H1 (cell line): ENCODE measurements at regions not wholly inside any gene's neighbourhood (a gene's known extent, or its start where the extent isn't known, plus 50 kb on each side); places are given as distances from the start of the nearest gene placed in this dataset.

Experiments used
- CTCF ChIA-PET: fragments of 300-600 bp; sonication (Branson Sonifier 250); formaldehyde crosslinking; loops from one replicate; lab custom pipeline; 2021; ENCODE audit not compliant: partially characterized antibody; lab: Charles Lee
- POLR2A ChIA-PET: fragments of 300-600 bp; sonication (Branson Sonifier 250); formaldehyde crosslinking; loops from one replicate; lab custom pipeline; 2021; ENCODE audit warnings: inconsistent platforms; ENCODE audit not compliant: partially characterized antibody; lab: Charles Lee
- DNase-seq, 2 experiments: peaks; one replicate each; pipeline versions ENCODE4 v3.0.0 to v3.0.0-alpha.2; 2010 to 2022; ENCODE audit warnings: low spot score in 2 of 2, low read depth in 1 of 2, mixed read lengths in 1 of 2
- FAIRE-seq: peaks from 2 replicates; lab custom pipeline; 2011; peaks lifted over from hg19 to GRCh38; lab: Jason Lieb, UNC
- H2AFZ ChIP-seq: 2 replicates; pipeline ENCODE4 v1.8.1; 2012; ENCODE audit warnings: low read length, inconsistent platforms
- H2AK5ac ChIP-seq: 2 replicates; pipeline ENCODE4 v1.6.1; 2013; ENCODE audit warnings: low read depth, low read length
- H2BK120ac ChIP-seq: replicated peaks from 2 replicates; pipeline ENCODE3; 2013; ENCODE audit warnings: low read depth, low read length, inconsistent platforms
- H2BK12ac ChIP-seq: 2 replicates; pipeline ENCODE4 v1.6.1; 2013; ENCODE audit warnings: low read depth, low read length
- H2BK15ac ChIP-seq: 2 replicates; pipeline ENCODE4 v1.6.1; 2013; ENCODE audit warnings: low read length
- H2BK20ac ChIP-seq: 2 replicates; pipeline ENCODE4 v1.6.1; 2013; ENCODE audit warnings: low read length
- H2BK5ac ChIP-seq: 2 replicates; pipeline ENCODE4 v1.6.1; 2013; ENCODE audit warnings: low read depth, low read length
- H3K14ac ChIP-seq: 2 replicates; pipeline ENCODE4 v1.6.1; 2013; ENCODE audit warnings: inconsistent platforms; ENCODE audit not compliant: insufficient read length
- H3K18ac ChIP-seq: 2 replicates; pipeline ENCODE4 v1.6.1; 2013; ENCODE audit warnings: low read length; ENCODE audit errors: extremely low read depth
- H3K23ac ChIP-seq: 2 replicates; pipeline ENCODE4 v1.6.1; 2013; ENCODE audit warnings: inconsistent platforms; ENCODE audit not compliant: insufficient read length
- H3K23me2 ChIP-seq: 2 replicates; pipeline ENCODE4 v1.6.1; 2013; ENCODE audit warnings: low read depth, low read length
- H3K27ac ChIP-seq: 2 replicates; pipeline ENCODE4 v1.6.1; 2011; ENCODE audit warnings: low read depth, low read length, inconsistent platforms
- H3K27me3 ChIP-seq, 4 experiments: replicated peaks in 1 of 4; 1 replicate in 1 of 4; 2 replicates in 3 of 4; pipeline versions ENCODE4 v1.6.1 to v1.8.1; 2011 to 2013; ENCODE audit warnings: low read length in 3 of 4, mild to moderate bottlenecking in 3 of 4, inconsistent platforms in 2 of 4, mixed read lengths in 2 of 4, moderate library complexity in 1 of 4; ENCODE audit not compliant: control insufficient read depth in 3 of 4, insufficient read depth in 3 of 4; ENCODE audit errors: extremely low read depth in 1 of 4
- H3K36me3 ChIP-seq, 4 experiments: 2 replicates each; pipeline versions ENCODE4 v1.6.1 to v1.8.1; 2011 to 2013; ENCODE audit warnings: mild to moderate bottlenecking in 4 of 4, low read length in 3 of 4, moderate library complexity in 2 of 4, control low read depth in 1 of 4, inconsistent platforms in 1 of 4; ENCODE audit not compliant: insufficient read depth in 4 of 4, control insufficient read depth in 2 of 4
- H3K4ac ChIP-seq: replicated peaks from 2 replicates; pipeline ENCODE3; 2013; ENCODE audit warnings: low read length, low read depth, mixed read lengths, inconsistent platforms; ENCODE audit not compliant: insufficient read length
- H3K4me1 ChIP-seq, 4 experiments: replicated peaks in 1 of 4; 1 replicate in 1 of 4; 2 replicates in 3 of 4; pipeline versions ENCODE4 v1.6.1 to v1.8.1; 2011 to 2013; ENCODE audit warnings: low read length in 3 of 4, inconsistent platforms in 2 of 4, mixed read lengths in 1 of 4; ENCODE audit not compliant: insufficient read depth in 4 of 4, control insufficient read depth in 3 of 4
- H3K4me2 ChIP-seq, 2 experiments: 2 replicates each; pipeline versions ENCODE4 v1.6.1 to v1.8.1; 2011 to 2013; ENCODE audit warnings: low read depth in 2 of 2, low read length in 2 of 2, control low read depth in 1 of 2, inconsistent platforms in 1 of 2, mild to moderate bottlenecking in 1 of 2; ENCODE audit not compliant: insufficient read depth in 1 of 2
- H3K4me3 ChIP-seq, 4 experiments: fragments of 200-600, 300-600 bp in 1 of 4; sonication (generic), shearing (Covaris generic), sonication (Bioruptor Twin) in 1 of 4; 2 replicates each; pipeline versions ENCODE4 v1.5.1 to v1.8.1; 2011 to 2016; ENCODE audit warnings: low read length in 4 of 4, low read depth in 3 of 4, control low read depth in 2 of 4, inconsistent platforms in 2 of 4, mild to moderate bottlenecking in 2 of 4, mixed read lengths in 1 of 4, moderate library complexity in 1 of 4; ENCODE audit not compliant: insufficient read depth in 2 of 4; ENCODE audit errors: extremely low read depth in 1 of 4
- H3K56ac ChIP-seq: replicated peaks from 2 replicates; pipeline ENCODE3; 2013; ENCODE audit warnings: low read depth, mild to moderate bottlenecking, mixed read lengths, low read length, inconsistent platforms; ENCODE audit not compliant: insufficient read length
- H3K79me1 ChIP-seq: 2 replicates; pipeline ENCODE4 v1.6.1; 2013; ENCODE audit warnings: low read depth, low read length, control low read depth
- H3K79me2 ChIP-seq, 2 experiments: 2 replicates each; pipeline versions ENCODE4 v1.6.1 to v1.8.1; 2012 to 2013; ENCODE audit warnings: low read length in 2 of 2, mild to moderate bottlenecking in 2 of 2, inconsistent platforms in 1 of 2; ENCODE audit not compliant: insufficient read depth in 2 of 2, control insufficient read depth in 1 of 2
- H3K9ac ChIP-seq, 4 experiments: replicated peaks in 1 of 4; 1 replicate in 1 of 4; 2 replicates in 3 of 4; pipeline versions ENCODE4 v1.6.1 to v1.8.1; 2011 to 2013; ENCODE audit warnings: low read depth in 3 of 4, low read length in 3 of 4, control low read depth in 2 of 4, mild to moderate bottlenecking in 2 of 4, moderate library complexity in 2 of 4, inconsistent platforms in 1 of 4; ENCODE audit errors: extremely low read depth in 1 of 4
- H3K9me3 ChIP-seq, 2 experiments: 2 replicates each; pipeline versions ENCODE4 v1.6.1 to v1.8.1; 2012 to 2013; ENCODE audit warnings: mild to moderate bottlenecking in 2 of 2, moderate library complexity in 2 of 2, control low read depth in 1 of 2, inconsistent platforms in 1 of 2, low read depth in 1 of 2, low read length in 1 of 2, mixed read lengths in 1 of 2; ENCODE audit not compliant: insufficient read depth in 2 of 2
- H4K20me1 ChIP-seq, 2 experiments: replicated peaks in 1 of 2; 2 replicates each; pipeline versions ENCODE3 to v1.8.1; 2011 to 2013; ENCODE audit warnings: inconsistent platforms in 2 of 2, low read length in 2 of 2, mild to moderate bottlenecking in 1 of 2; ENCODE audit not compliant: insufficient read depth in 2 of 2, control insufficient read depth in 1 of 2
- H4K5ac ChIP-seq: 2 replicates; pipeline ENCODE4 v1.6.1; 2013; ENCODE audit warnings: low read length, low read depth, mixed read lengths, inconsistent platforms; ENCODE audit not compliant: insufficient read length
- H4K8ac ChIP-seq: 2 replicates; pipeline ENCODE4 v1.8.0; 2013; ENCODE audit warnings: mild to moderate bottlenecking, moderate library complexity, low read length, inconsistent platforms; ENCODE audit not compliant: insufficient read depth; ENCODE audit errors: extremely low read depth
- H4K91ac ChIP-seq: replicated peaks from 2 replicates; pipeline ENCODE3; 2013; ENCODE audit warnings: low read length, mixed read lengths, inconsistent platforms; ENCODE audit not compliant: insufficient read length
- BACH1 ChIP-seq: IDR thresholded peaks from 2 replicates; pipeline ENCODE4 v1.6.1; 2012; ENCODE audit warnings: low read length, improper control_type of control experiment
- BCL11A ChIP-seq, 2 experiments: IDR thresholded peaks; one replicate each; pipeline ENCODE4 v1.6.1; 2011; ENCODE audit warnings: low read depth in 2 of 2, low read length in 2 of 2, mild to moderate bottlenecking in 2 of 2
- MAFK ChIP-seq: IDR thresholded peaks from 2 replicates; pipeline ENCODE4 v1.6.1; 2012; ENCODE audit warnings: low read depth, mild to moderate bottlenecking, improper control_type of control experiment, low read length
- RFX5 ChIP-seq: IDR thresholded peaks from 2 replicates; pipeline ENCODE4 v1.6.1; 2011; ENCODE audit warnings: low read depth, low read length, improper control_type of control experiment, borderline replicate concordance
- TBP ChIP-seq: IDR thresholded peaks from 2 replicates; pipeline ENCODE4 v1.6.1; 2011; ENCODE audit warnings: low read depth, low read length, improper control_type of control experiment
- WGBS, 2 experiments: shearing (Covaris generic) in 1 of 2; methylation state at CpG; one replicate each; pipeline versions ENCODE4 v1.1.6 to v1.1.7; 2013 to 2015; ENCODE audit warnings: low lambda C conversion rate in 2 of 2, mixed read lengths in 2 of 2, inconsistent platforms in 1 of 2, low coverage in 1 of 2, missing lambda C conversion rate in 1 of 2; ENCODE audit not compliant: insufficient replicate concordance in 2 of 2, insufficient coverage in 1 of 2, insufficient read length in 1 of 2; ENCODE audit errors: extremely low coverage in 1 of 2, missing lambda C conversion rate in 1 of 2; 5-methylcytosine and 5-hydroxymethylcytosine counted together
- TF ChIP-seq, protein P1 (sequence below): IDR thresholded peaks from 2 replicates; pipeline ENCODE4 v1.6.1; 2012; ENCODE audit warnings: inconsistent platforms

GRCh38 chr6:140153703-140154102, 779.3 kb upstream of the CITED2 start:
- peaks cover 0 to under 1% of the 10 kb centered on the region in 2 experiments; a peak in 1 of 4 replicates for H3K9me3 ChIP-seq
- no peak overlapping the region for H3K9ac ChIP-seq
- no peak overlapping the region for H3K4ac ChIP-seq
- ChIA-PET CTCF (interaction anchor here (1.5 kb wide), 1 partner anchor 33 kb away, joined by 5 read pairs; no protein-coding TSS in a partner anchor), POLR2A (no interaction called here)
- H2AK5ac ChIP-seq: no peak overlapping the region
- H3K4me3 ChIP-seq: no peak overlapping the region
- H2BK12ac ChIP-seq: no peak overlapping the region
- no peak overlapping the region for H4K5ac ChIP-seq
- H2BK5ac ChIP-seq: no peak overlapping the region
- H2BK120ac ChIP-seq: no peak overlapping the region
- H3K23me2 ChIP-seq: no peaks in the 10 kb centered on the region
- no peak overlapping the region for H2BK15ac ChIP-seq
- no peaks in the 10 kb centered on the region for H4K20me1 ChIP-seq
- no peak overlapping the region for H3K18ac ChIP-seq
- DNase-seq: no peak
- WGBS, 2 experiments: 100% methylated on average over 1 of the region's 1 CpG; no CpG with 5 or more reads in 1 of the 2 experiments
- no peak overlapping the region for H3K27ac ChIP-seq
- FAIRE-seq: no peak
- H3K14ac ChIP-seq: no peak overlapping the region
- no peak overlapping the region for H2BK20ac ChIP-seq
- H3K56ac ChIP-seq: no peak overlapping the region
- H3K23ac ChIP-seq: no peak overlapping the region
- H4K91ac ChIP-seq: no peak overlapping the region
- no peak overlapping the region for H2AFZ ChIP-seq
- TF ChIP-seq, protein P1, sequence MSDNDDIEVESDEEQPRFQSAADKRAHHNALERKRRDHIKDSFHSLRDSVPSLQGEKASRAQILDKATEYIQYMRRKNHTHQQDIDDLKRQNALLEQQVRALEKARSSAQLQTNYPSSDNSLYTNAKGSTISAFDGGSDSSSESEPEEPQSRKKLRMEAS: no peak
- TF ChIP-seq BACH1 (no peak), BCL11A (IDR thresholded peaks at IDR 0.05; ENCODE audit: low read depth in 2 of 2, low read length in 2 of 2) (no peak), TBP (no peak), MAFK (no peak), RFX5 (no peak)
- H3K4me2 ChIP-seq: no peak overlapping the region
- H3K4me1 ChIP-seq: no peaks in the 10 kb centered on the region
- H3K36me3 ChIP-seq: no peaks in the 10 kb centered on the region
- H3K27me3 ChIP-seq: no peaks in the 10 kb centered on the region
- H3K79me2 ChIP-seq: no peaks in the 10 kb centered on the region
- no peaks in the 10 kb centered on the region for H3K79me1 ChIP-seq
- no peak overlapping the region for H4K8ac ChIP-seq
